GM21515 (cell line): ENCODE measurements at regions not wholly inside any gene's neighbourhood (a gene's known extent, or its start where the extent isn't known, plus 50 kb on each side); places are given as distances from the start of the nearest gene placed in this dataset.
"Not testable (repeated sequence)": the region's sequence is repeated elsewhere in the genome, so short reads cannot be mapped to it uniquely, and the experiment has no call there.

Experiments
- ATAC-seq: cut with Tn5 transposase; IDR thresholded peaks from one replicate; pipeline ENCODE4 v1.9.1; 2021; ENCODE audit not compliant: unreplicated experiment

- ATAC-seq = no peak
Observed at GRCh38 chr4:43089730-43090129, 197.2 kb downstream of the GRXCR1 start.

- ATAC-seq = no peak
Observed at GRCh38 chr4:43103048-43103447, 210.5 kb downstream of the GRXCR1 start.

- no peak for ATAC-seq
Observed at GRCh38 chr4:43112139-43112538, 219.6 kb downstream of the GRXCR1 start.

- no peak for ATAC-seq
Observed at GRCh38 chr4:43113196-43113595, 220.7 kb downstream of the GRXCR1 start.

GRCh38 chr4:43126595-43126994 lies 234.1 kb downstream of the GRXCR1 start:
- no peak for ATAC-seq

- ATAC-seq = no peak
Observed at GRCh38 chr4:43130228-43131021, 237.9 kb downstream of the GRXCR1 start.

- ATAC-seq = no peak
Observed at GRCh38 chr4:43132010-43132582, 239.6 kb downstream of the GRXCR1 start.

- ATAC-seq = no peak
Observed at GRCh38 chr4:43133566-43133965, 241.1 kb downstream of the GRXCR1 start.

GRCh38 chr4:43136752-43137151 lies 244.2 kb downstream of the GRXCR1 start:
- ATAC-seq = no peak

- ATAC-seq = no peak
Observed at GRCh38 chr4:43146198-43146597, 253.7 kb downstream of the GRXCR1 start.

GRCh38 chr4:43148481-43148880 lies 256.0 kb downstream of the GRXCR1 start:
- no peak for ATAC-seq

- ATAC-seq = peak; percentile 66
Observed at GRCh38 chr4:43163101-43163792, 270.7 kb downstream of the GRXCR1 start.

GRCh38 chr4:43189741-43190140 lies 297.2 kb downstream of the GRXCR1 start:
- ATAC-seq = no peak

- not testable (repeated sequence) for ATAC-seq
Observed at GRCh38 chr4:43212576-43212975, 320.1 kb downstream of the GRXCR1 start.

GRCh38 chr4:43223820-43224219 lies 331.3 kb downstream of the GRXCR1 start:
- ATAC-seq = no peak

GRCh38 chr4:43224559-43224958 lies 332.0 kb downstream of the GRXCR1 start:
- no peak for ATAC-seq

- ATAC-seq = no peak
Observed at GRCh38 chr4:43233321-43233720, 340.8 kb downstream of the GRXCR1 start.

GRCh38 chr4:43234626-43235415 lies 342.3 kb downstream of the GRXCR1 start:
- no peak for ATAC-seq

- ATAC-seq = no peak
Observed at GRCh38 chr4:43238008-43238407, 345.5 kb downstream of the GRXCR1 start.

- no peak for ATAC-seq
Observed at GRCh38 chr4:43238585-43238984, 346.1 kb downstream of the GRXCR1 start.

GRCh38 chr4:43241104-43241503 lies 348.6 kb downstream of the GRXCR1 start:
- no peak for ATAC-seq
